Activated T-helper 2 cell treated with anti-CD3 and anti-CD28 coated beads, Interferon-gamma antibody, Interleukin-2, Interleukin-4, amounts not matched to agents 10 μg/mL and 5 μg/mL and 100 μg/mL, durations not matched to agents 14 hours and 24 hours and 36 hours (primary cell): ENCODE measurements at regions not wholly inside any gene's neighbourhood (a gene's known extent, or its start where the extent isn't known, plus 50 kb on each side); places are given as distances from the start of the nearest gene placed in this dataset.

ENCODE experiments used
- DNase-seq: peaks from one replicate; pipeline ENCODE4 v3.0.0; 2021; ENCODE audit warnings: low spot score
- H3K27ac Mint-ChIP-seq: one replicate; pipeline ENCODE4 v1.8.0; 2021; ENCODE audit warnings: mixed read lengths
- H3K27me3 Mint-ChIP-seq: one replicate; pipeline ENCODE4 v1.8.0; 2021; ENCODE audit warnings: low read depth, mixed read lengths
- H3K36me3 Mint-ChIP-seq: one replicate; pipeline ENCODE4 v1.8.0; 2021; ENCODE audit warnings: low read depth, mixed read lengths
- H3K4me1 Mint-ChIP-seq: one replicate; pipeline ENCODE4 v1.8.0; 2021; ENCODE audit warnings: low read depth, mixed read lengths
- H3K4me3 Mint-ChIP-seq: one replicate; pipeline ENCODE4 v1.8.0; 2021; ENCODE audit warnings: low read depth, mild to moderate bottlenecking, moderate library complexity, mixed read lengths
- H3K9me3 Mint-ChIP-seq: one replicate; pipeline ENCODE4 v1.8.0; 2021; ENCODE audit warnings: mixed read lengths
- intact Hi-C: fragments of 100-400 bp; cut with micrococcal nuclease; formaldehyde crosslinking; loops from one replicate; pipeline ENCODE4 v1.15.1; 2023

GRCh38 chr12:105954951-105955931, 183.5 kb downstream of the NUAK1 start:
- no peaks in the 10 kb centered on the region for H3K4me1 Mint-ChIP-seq
- no peaks in the 10 kb centered on the region for H3K9me3 Mint-ChIP-seq
- intact Hi-C loops: no loop called here
- no peaks in the 10 kb centered on the region for H3K36me3 Mint-ChIP-seq
- H3K27ac Mint-ChIP-seq: no peak overlapping the region
- peaks cover 3% of the 10 kb centered on the region for H3K27me3 Mint-ChIP-seq
- H3K4me3 Mint-ChIP-seq: no peak overlapping the region
- no peak for DNase-seq

GRCh38 chr12:105955976-105956375, 182.8 kb downstream of the NUAK1 start:
- H3K27ac Mint-ChIP-seq: no peak overlapping the region
- H3K4me3 Mint-ChIP-seq: no peak overlapping the region
- H3K36me3 Mint-ChIP-seq: no peaks in the 10 kb centered on the region
- H3K27me3 Mint-ChIP-seq: peaks cover 3% of the 10 kb centered on the region
- intact Hi-C loops: no loop called here
- H3K4me1 Mint-ChIP-seq: no peaks in the 10 kb centered on the region
- H3K9me3 Mint-ChIP-seq: no peaks in the 10 kb centered on the region
- DNase-seq: no peak

- Mint-ChIP-seq H3K4me3 (no peak overlapping the region), H3K27ac (no peak overlapping the region), H3K27me3 (peaks cover 5% of the 10 kb centered on the region), H3K4me1 (no peaks in the 10 kb centered on the region), H3K36me3 (no peaks in the 10 kb centered on the region), H3K9me3 (no peaks in the 10 kb centered on the region)
- DNase-seq: no peak
- intact Hi-C loops: no loop called here
Measured at GRCh38 chr12:105956662-105957457, 181.9 kb downstream of the NUAK1 start.

- no peak for DNase-seq
- intact Hi-C loops: no loop called here
- Mint-ChIP-seq H3K36me3 (no peaks in the 10 kb centered on the region), H3K27ac (no peak overlapping the region), H3K27me3 (peaks cover 10% of the 10 kb centered on the region), H3K9me3 (no peaks in the 10 kb centered on the region), H3K4me1 (no peaks in the 10 kb centered on the region), H3K4me3 (no peak overlapping the region)
Measured at GRCh38 chr12:105960319-105961083, 178.3 kb downstream of the NUAK1 start.

- intact Hi-C loops: no loop called here
- no peaks in the 10 kb centered on the region for H3K36me3 Mint-ChIP-seq
- DNase-seq: no peak
- no peak overlapping the region for H3K4me3 Mint-ChIP-seq
- H3K27me3 Mint-ChIP-seq: peaks cover 10% of the 10 kb centered on the region
- H3K9me3 Mint-ChIP-seq: no peaks in the 10 kb centered on the region
- H3K27ac Mint-ChIP-seq: no peak overlapping the region
- H3K4me1 Mint-ChIP-seq: no peaks in the 10 kb centered on the region
Measured at GRCh38 chr12:105961821-105962671, 176.7 kb downstream of the NUAK1 start.

- Mint-ChIP-seq H3K27me3 (peaks cover 14% of the 10 kb centered on the region), H3K36me3 (no peaks in the 10 kb centered on the region), H3K27ac (no peak overlapping the region), H3K4me3 (no peak overlapping the region), H3K4me1 (no peaks in the 10 kb centered on the region), H3K9me3 (no peaks in the 10 kb centered on the region)
- no peak for DNase-seq
- intact Hi-C loops: no loop called here
Measured at GRCh38 chr12:105967038-105967776, 171.5 kb downstream of the NUAK1 start.

GRCh38 chr12:105968025-105968424, 170.7 kb downstream of the NUAK1 start:
- no peak overlapping the region for H3K27ac Mint-ChIP-seq
- no peaks in the 10 kb centered on the region for H3K4me1 Mint-ChIP-seq
- DNase-seq: no peak
- peaks cover 9% of the 10 kb centered on the region for H3K27me3 Mint-ChIP-seq
- H3K4me3 Mint-ChIP-seq: no peak overlapping the region
- H3K9me3 Mint-ChIP-seq: no peaks in the 10 kb centered on the region
- intact Hi-C loops: no loop called here
- no peaks in the 10 kb centered on the region for H3K36me3 Mint-ChIP-seq

GRCh38 chr12:105970885-105971284, 167.9 kb downstream of the NUAK1 start:
- H3K27ac Mint-ChIP-seq: no peak overlapping the region
- no peak for DNase-seq
- intact Hi-C loops: no loop called here
- no peaks in the 10 kb centered on the region for H3K4me1 Mint-ChIP-seq
- H3K36me3 Mint-ChIP-seq: no peaks in the 10 kb centered on the region
- H3K27me3 Mint-ChIP-seq: peaks cover 9% of the 10 kb centered on the region
- H3K9me3 Mint-ChIP-seq: no peaks in the 10 kb centered on the region
- no peak overlapping the region for H3K4me3 Mint-ChIP-seq

- peaks cover 6% of the 10 kb centered on the region for H3K27me3 Mint-ChIP-seq
- no peak overlapping the region for H3K4me3 Mint-ChIP-seq
- H3K9me3 Mint-ChIP-seq: no peaks in the 10 kb centered on the region
- DNase-seq: no peak
- H3K27ac Mint-ChIP-seq: no peak overlapping the region
- intact Hi-C loops: no loop called here
- no peaks in the 10 kb centered on the region for H3K4me1 Mint-ChIP-seq
- no peaks in the 10 kb centered on the region for H3K36me3 Mint-ChIP-seq
Measured at GRCh38 chr12:105974738-105975137, 164.0 kb downstream of the NUAK1 start.

- Mint-ChIP-seq H3K27ac (no peak overlapping the region), H3K4me3 (no peak overlapping the region), H3K4me1 (no peaks in the 10 kb centered on the region), H3K9me3 (no peaks in the 10 kb centered on the region), H3K36me3 (no peaks in the 10 kb centered on the region), H3K27me3 (peaks cover 4% of the 10 kb centered on the region)
- intact Hi-C loops: no loop called here
- DNase-seq: no peak
Measured at GRCh38 chr12:105975351-105975750, 163.4 kb downstream of the NUAK1 start.

GRCh38 chr12:105977236-105977635, 161.5 kb downstream of the NUAK1 start:
- no peak for DNase-seq
- no peaks in the 10 kb centered on the region for H3K36me3 Mint-ChIP-seq
- H3K4me3 Mint-ChIP-seq: no peak overlapping the region
- no peaks in the 10 kb centered on the region for H3K4me1 Mint-ChIP-seq
- peaks cover 4% of the 10 kb centered on the region for H3K27me3 Mint-ChIP-seq
- H3K27ac Mint-ChIP-seq: no peak overlapping the region
- no peaks in the 10 kb centered on the region for H3K9me3 Mint-ChIP-seq
- intact Hi-C loops: no loop called here
